HepG2 (cell line): ENCODE measurements at regions not wholly inside any gene's neighbourhood (a gene's known extent, or its start where the extent isn't known, plus 50 kb on each side); places are given as distances from the start of the nearest gene placed in this dataset.

Experiments used
- EZH2 ChIP-seq: conservative IDR thresholded peaks from 2 replicates; pipeline ENCODE4 v1.6.1; 2012; ENCODE audit warnings: mild to moderate bottlenecking, low read depth, low read length, moderate library complexity
- GTF2F1 ChIP-seq: fragments of 150-350 bp; IDR thresholded peaks from 2 replicates; pipeline ENCODE4 v1.6.1; 2014; ENCODE audit warnings: low read length
- KDM5A ChIP-seq: fragments of 200-600 bp; sonication (generic); IDR thresholded peaks from 2 replicates; pipeline ENCODE4 v1.7.0; 2018; ENCODE audit warnings: antibody characterized with exemption, mild to moderate bottlenecking, low read length, borderline replicate concordance
- MYC ChIP-seq: sonication (generic); formaldehyde crosslinking; IDR thresholded peaks from 2 replicates; pipeline ENCODE4 v1.9.0; 2021; ENCODE audit warnings: missing genetic modification reagents, borderline replicate concordance
- NCOA1 ChIP-seq: sonication (generic); formaldehyde crosslinking; IDR thresholded peaks from 2 replicates; pipeline ENCODE4 v1.9.0; 2021; ENCODE audit warnings: missing genetic modification reagents
- NFE2 ChIP-seq: sonication (generic); formaldehyde crosslinking; IDR thresholded peaks from 2 replicates; pipeline ENCODE4 v1.4.0; 2020; ENCODE audit warnings: missing genetic modification reagents
- RAD21 ChIP-seq: fragments of 450-650 bp; formaldehyde crosslinking; IDR thresholded peaks from 2 replicates; pipeline ENCODE4 v1.5.0; 2020; ENCODE audit warnings: mild to moderate bottlenecking
- SIN3B ChIP-seq: fragments of 150-350 bp; IDR thresholded peaks from 2 replicates; pipeline ENCODE4 v1.6.1; 2014; ENCODE audit warnings: low read length
- SMAD3 ChIP-seq: sonication (generic); formaldehyde crosslinking; IDR thresholded peaks from 2 replicates; pipeline ENCODE4 v1.4.0; 2020; ENCODE audit warnings: missing genetic modification reagents
- SMC3 ChIP-seq: IDR thresholded peaks from 2 replicates; pipeline ENCODE4 v1.6.1; 2011; ENCODE audit warnings: low read length, improper control_type of control experiment
- ZNF431 ChIP-seq: sonication (generic); formaldehyde crosslinking; IDR thresholded peaks from 2 replicates; pipeline ENCODE4 v1.9.0; 2022; ENCODE audit warnings: missing genetic modification reagents, low read depth, mild to moderate bottlenecking, borderline replicate concordance
- TF ChIP-seq, protein P1 (sequence below): sonication (generic); formaldehyde crosslinking; IDR thresholded peaks from 2 replicates; pipeline ENCODE4 v1.5.0; 2020; ENCODE audit warnings: mild to moderate bottlenecking, missing genetic modification reagents, moderate library complexity
- TF ChIP-seq, protein P2 (sequence below): sonication (generic); formaldehyde crosslinking; IDR thresholded peaks from 2 replicates; pipeline ENCODE4 v1.5.0; 2020; ENCODE audit warnings: missing genetic modification reagents

DNA sequence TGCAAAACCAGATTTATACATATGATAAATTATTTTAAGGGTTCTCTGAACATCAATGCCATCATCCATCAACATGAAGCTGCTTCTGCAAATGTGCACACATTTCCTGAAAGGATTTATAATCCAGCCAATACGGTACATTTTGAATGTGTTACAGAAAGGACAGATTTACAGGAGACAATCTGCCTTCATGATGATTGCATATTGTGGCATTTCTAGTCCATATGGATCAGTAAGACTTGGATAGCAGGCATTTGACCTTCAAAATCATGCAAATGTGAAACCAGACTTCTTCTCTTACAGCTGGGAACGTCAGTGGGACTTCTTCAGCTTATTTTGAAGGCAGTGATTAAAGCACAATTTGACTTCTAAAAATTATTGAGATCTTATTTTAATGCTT is 217.3 kb upstream of the GK2 start:
- TF ChIP-seq KDM5A: no peak
- TF ChIP-seq RAD21: no peak
- no peak for TF ChIP-seq SMAD3 (CRISPR knock-in tag)
- TF ChIP-seq EZH2: no peak
- TF ChIP-seq SIN3B: no peak
- TF ChIP-seq, protein P1, sequence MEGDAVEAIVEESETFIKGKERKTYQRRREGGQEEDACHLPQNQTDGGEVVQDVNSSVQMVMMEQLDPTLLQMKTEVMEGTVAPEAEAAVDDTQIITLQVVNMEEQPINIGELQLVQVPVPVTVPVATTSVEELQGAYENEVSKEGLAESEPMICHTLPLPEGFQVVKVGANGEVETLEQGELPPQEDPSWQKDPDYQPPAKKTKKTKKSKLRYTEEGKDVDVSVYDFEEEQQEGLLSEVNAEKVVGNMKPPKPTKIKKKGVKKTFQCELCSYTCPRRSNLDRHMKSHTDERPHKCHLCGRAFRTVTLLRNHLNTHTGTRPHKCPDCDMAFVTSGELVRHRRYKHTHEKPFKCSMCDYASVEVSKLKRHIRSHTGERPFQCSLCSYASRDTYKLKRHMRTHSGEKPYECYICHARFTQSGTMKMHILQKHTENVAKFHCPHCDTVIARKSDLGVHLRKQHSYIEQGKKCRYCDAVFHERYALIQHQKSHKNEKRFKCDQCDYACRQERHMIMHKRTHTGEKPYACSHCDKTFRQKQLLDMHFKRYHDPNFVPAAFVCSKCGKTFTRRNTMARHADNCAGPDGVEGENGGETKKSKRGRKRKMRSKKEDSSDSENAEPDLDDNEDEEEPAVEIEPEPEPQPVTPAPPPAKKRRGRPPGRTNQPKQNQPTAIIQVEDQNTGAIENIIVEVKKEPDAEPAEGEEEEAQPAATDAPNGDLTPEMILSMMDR (CRISPR knock-in tag): no peak
- TF ChIP-seq GTF2F1: no peak
- TF ChIP-seq, protein P2, sequence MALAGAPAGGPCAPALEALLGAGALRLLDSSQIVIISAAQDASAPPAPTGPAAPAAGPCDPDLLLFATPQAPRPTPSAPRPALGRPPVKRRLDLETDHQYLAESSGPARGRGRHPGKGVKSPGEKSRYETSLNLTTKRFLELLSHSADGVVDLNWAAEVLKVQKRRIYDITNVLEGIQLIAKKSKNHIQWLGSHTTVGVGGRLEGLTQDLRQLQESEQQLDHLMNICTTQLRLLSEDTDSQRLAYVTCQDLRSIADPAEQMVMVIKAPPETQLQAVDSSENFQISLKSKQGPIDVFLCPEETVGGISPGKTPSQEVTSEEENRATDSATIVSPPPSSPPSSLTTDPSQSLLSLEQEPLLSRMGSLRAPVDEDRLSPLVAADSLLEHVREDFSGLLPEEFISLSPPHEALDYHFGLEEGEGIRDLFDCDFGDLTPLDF (CRISPR knock-in tag): no peak
- TF ChIP-seq ZNF431 (CRISPR knock-in tag): no peak
- TF ChIP-seq NFE2 (CRISPR knock-in tag): no peak
- no peak for TF ChIP-seq SMC3
- no peak for TF ChIP-seq NCOA1 (CRISPR knock-in tag)
- TF ChIP-seq MYC: no peak
